ENCODE measurements at regions not wholly inside any gene's neighbourhood (a gene's known extent, or its start where the extent isn't known, plus 50 kb on each side); places are given as distances from the start of the nearest gene placed in this dataset.

DNA sequence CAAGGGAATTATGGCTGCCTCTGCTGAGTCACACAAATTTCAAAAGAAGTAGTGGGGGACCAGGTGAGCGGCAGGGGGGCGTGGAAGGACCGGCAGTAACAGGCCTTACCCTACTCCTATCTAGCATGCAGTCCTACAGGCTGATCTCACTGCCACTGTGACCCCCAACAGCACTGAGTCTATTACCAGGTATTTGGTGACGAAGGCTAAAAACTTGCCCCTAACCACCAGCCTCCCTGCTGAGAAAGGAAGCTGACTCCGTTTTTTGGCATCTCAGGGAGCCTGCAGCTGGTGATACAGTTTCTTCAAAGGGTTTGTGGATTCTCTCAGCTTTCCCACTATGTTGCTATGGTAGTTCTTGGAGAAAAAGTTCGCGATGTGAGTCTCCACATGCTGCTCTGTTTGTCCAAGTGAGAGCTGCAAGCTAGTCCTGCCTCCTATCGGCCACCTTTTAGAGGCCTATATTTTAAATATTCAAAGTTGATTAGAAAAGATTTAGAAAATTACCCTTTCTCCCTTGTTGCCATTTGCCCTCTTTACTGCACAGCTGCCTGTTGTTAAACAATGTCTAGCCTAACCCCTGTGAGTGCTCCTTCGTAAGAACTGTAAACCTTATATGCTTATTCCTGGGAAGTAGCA lies 57.1 kb upstream of the SLCO1B1 start:
- Histone ChIP-seq H3K9me3 (ENCODE audit: control insufficient read depth in 2 of 2, insufficient read depth in 1 of 2, low read depth in 1 of 2, low read length in 1 of 2) (peaks cover 0 to 3% of the 10 kb centered on the region in 2 donors), H3K27ac (ENCODE audit: low read depth in 1 of 3, low read length in 2 of 3) (no peak overlapping the region), H3K4me1 (ENCODE audit: control insufficient read depth in 3 of 3, insufficient read depth in 2 of 3, low read depth in 1 of 3, low read length in 2 of 3) (no peaks in the 10 kb centered on the region), H3K4me3 (ENCODE audit: low read depth in 1 of 3, low read length in 3 of 3) (no peak overlapping the region), H3K36me3 (ENCODE audit: control insufficient read depth in 3 of 3, insufficient read depth in 2 of 3, low read depth in 1 of 3, low read length in 3 of 3) (no peaks in the 10 kb centered on the region), H3K27me3 (ENCODE audit: control insufficient read depth in 3 of 3, insufficient read depth in 3 of 3, low read length in 3 of 3) (no peaks in the 10 kb centered on the region)
- FAIRE-seq = no peak
- DNase-seq = no peak
- WGBS, 3 donors = 80 to 90% (median 85%) methylated on average over 9 of the region's 9 CpGs

Data from small intestine (tissue), 7 donors.